Activated gamma-delta T cell treated with anti-CD3 and anti-CD28 coated beads, Interleukin-2, amount 50 U/mL, for 16 hours (primary cell): ENCODE measurements at regions not wholly inside any gene's neighbourhood (a gene's known extent, or its start where the extent isn't known, plus 50 kb on each side); places are given as distances from the start of the nearest gene placed in this dataset.

Experiments used
- DNase-seq: peaks from one replicate; pipeline ENCODE4 v3.0.0-alpha.2; 2020; ENCODE audit warnings: low read depth

DNA sequence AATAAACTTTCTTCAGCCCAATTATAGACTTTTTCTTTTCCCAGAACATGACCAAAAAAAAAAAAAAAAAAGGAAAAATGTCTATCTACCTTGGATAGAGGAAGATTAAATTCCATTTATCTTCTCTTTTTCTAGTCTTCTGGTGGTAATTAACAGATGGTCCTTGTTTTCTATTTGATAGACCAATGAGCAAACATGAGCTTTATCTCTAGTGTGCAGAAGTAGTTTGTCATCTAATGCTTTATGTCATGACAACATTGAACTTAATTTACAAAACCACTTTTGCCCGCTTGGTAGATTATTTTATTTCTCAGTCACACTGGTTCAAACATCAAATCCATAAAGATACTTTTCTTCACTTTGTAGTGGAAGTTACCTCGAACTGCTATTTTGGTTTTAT lies 69.5 kb upstream of the ELL2 start:
- DNase-seq: no peak

DNA sequence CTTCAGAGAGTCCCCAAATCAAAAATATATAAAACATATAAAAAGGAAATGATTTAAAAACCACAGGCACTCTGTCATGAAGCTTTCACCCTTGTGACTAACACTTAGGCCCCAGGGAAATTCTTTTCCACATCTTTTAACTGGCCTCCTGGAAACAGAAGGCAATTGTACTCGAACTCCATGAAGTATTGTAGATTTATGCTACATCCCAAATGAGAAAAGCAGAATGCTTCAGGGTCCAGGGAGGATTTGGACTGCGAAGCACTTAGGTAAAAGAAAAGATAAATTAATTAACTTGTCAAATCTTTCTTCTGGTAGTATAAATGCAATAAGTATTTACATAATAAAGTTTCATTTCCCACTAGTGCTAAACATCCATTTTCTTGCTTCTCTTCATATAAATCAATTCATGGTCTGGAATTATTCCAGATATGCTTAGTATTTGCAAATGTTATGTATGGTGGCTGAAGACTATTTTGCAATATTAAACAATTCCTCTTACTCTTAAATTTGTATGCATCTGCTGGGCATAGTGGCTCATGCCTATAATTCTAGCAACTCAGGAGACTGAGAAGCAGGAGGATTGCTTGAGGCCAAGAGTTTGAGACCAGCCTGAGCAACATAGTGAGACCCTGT lies 64.9 kb upstream of the ELL2 start:
- no peak for DNase-seq

DNA sequence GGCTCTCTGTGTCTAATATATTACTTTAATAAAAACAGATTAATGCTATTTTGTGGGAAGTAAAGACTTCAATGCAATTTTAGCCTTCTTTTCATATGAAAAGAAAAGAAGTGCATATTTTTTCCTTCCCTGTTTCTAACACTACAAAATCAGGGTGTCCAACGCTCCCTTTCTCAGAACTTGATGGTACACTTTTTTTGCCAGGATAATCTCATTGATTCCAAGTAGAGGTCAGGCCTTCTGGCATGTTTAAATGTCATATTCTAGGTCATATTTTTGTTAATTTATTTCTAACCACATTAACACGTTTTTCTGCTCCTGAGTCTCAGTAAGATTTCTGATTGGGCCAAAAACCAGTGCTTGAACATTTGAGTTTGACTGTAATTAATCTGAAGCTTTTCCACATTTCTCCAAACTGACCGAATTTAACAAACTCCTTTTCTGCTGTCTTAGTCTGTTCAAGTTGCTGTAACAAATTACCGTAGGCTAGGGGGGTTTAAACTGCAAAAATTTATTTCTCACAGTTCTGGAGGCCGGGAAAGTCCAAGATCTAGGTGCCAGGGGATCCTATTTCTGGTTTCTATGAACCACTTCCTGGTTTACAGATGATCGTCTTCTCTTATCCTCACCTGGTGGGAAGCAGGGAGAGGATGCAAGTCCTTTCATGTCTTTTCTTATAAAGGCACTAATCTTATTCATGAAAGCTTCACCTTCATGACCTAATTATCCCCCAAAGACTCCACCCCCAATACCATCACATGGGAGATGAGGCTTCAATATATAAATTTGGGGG lies 63.2 kb upstream of the ELL2 start:
- DNase-seq: no peak

DNA sequence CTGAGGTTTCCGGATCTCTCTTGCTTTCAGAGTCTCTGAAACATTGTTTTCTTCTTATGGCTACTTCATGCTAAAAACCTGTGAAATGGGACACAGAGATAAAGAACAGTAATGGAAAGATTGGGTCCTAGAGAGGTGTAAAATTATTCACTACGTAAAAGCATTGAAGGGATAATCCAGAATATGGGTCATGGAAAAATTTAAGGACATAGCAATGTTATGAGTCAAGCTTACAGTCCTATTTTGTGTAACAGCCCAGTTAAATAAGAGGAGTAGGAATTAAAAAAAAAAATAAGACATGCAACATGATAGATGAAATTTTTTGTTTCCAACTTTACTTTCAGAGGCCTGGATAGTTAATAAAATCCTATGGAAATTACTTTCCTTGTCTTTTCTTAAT lies 61.9 kb upstream of the ELL2 start:
- no peak for DNase-seq

DNA sequence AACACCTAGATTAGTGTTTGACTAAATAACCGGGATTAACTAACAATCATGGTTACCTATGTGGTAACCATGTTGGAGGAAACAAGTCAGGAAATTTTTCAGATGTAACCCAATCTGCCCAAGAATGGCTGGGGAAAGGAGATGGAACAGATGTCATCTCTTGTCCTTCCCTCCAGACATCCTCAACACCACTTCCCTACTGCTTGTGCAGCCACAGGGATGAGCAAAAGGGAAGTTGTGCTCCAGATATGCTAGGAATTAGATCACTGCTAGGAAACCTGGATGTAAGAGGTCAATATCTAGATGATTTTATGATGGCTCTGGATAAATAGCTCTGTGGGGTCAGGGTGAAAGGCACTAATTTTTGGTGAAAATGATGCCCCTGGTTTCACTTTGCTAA lies 61.3 kb upstream of the ELL2 start:
- DNase-seq: no peak

DNA sequence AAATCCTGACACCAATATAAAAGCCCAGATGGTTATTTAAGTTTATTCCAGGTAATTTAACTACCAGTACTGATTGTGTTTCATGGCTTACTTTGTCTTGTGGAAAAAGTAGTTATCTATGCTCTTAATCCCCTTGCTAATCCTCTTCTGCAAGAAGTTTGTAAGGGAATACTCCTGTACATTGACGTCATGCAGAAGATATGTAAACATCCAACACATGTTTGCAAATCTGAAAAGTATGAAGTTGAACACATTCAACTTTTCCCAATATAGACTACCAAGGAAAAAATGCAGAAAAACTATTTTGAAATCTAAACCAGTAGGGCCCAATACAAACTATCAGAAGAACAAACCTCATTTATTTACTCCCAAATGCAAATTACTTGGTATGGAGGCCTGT lies 56.3 kb upstream of the ELL2 start:
- no peak for DNase-seq

DNA sequence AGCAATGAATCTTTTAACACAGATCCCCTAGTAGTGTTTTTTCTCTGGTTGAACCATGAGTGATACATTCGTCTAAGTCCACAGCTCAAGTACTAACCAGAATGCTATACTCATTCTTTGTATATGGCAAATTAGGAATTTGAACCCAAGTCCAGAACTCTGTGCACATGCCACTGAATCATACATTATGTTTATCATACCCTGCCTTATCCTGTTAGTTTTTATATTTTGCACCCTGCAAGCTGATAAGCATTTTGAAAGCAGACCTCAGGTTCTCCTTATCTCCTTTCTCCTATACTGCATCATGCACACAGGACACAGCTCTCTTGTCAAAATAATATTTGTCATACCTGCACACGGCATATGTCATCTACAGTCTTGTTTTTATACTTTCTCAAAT lies 54.6 kb upstream of the ELL2 start:
- no peak for DNase-seq

DNA sequence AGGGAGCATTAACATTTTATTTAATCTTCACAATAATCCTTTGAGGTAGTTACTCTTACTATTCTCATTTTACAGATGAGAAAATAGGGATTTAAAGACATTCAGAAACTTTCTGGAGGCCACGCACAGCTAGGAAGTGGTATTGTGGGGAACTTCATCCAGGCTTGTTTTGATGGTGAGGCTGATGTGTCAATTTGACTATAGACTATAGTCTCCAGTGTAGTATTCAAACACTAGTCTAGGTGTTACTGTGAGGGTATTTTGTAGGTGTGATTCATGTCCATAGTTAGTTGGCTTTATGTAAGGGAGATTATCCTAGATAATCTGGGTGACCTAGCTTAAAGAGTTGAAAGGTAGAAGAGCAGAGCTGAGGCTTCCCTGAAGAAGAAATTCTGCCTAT lies 54.1 kb upstream of the ELL2 start:
- DNase-seq: no peak

DNA sequence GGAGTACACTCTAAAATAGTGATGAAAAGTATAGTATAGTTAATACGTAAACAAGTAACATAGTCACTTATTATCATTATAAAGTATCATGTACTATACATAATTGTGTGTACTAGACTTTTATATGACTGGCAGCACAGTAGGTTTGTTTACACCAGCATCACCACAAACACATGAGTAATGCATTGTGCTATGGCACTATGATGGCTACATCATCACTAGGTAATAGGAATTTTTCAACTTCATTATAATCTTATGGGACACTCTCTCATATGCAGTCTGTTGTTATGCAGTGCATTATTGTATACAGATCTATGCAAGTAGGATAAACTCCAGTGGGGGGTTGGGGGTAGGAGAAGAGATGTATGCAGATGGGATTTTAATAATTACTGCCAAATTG lies 52.7 kb upstream of the ELL2 start:
- no peak for DNase-seq

DNA sequence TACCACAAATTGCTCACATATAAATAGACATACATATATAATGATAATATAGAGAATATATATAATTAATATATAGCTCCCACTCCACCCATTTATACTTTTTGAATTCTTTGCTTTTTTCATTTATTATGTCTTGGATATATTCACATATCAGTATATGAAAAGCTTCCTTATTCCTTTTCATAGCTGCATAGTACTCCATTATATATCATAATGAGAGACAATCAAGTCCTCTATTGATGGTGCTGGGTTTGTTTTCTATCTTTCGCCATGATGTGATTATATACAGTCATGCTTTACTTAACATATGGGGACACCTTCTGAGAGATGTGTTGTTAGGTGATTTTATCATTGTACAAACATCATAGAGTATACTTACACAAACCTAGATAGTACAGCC lies 51.6 kb upstream of the ELL2 start:
- no peak for DNase-seq

DNA sequence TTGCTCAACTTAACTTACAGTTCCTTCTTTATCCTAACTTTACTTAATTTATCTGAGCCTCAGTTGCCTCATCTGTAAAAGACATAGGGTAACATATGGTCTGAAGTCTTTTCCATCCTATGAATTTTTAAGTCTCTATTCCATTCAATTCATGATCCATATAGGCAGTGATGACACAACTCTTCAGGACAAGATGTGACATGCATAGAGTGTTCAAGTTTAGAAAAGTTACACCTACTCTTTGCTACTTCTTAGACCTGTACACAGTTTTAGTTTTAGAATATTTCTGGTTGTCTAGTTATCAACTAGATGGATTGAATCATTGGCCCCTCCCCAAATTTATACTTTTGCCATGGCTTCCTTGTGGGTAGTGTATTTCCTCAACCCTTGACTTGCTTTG lies 50.7 kb upstream of the ELL2 start:
- DNase-seq: no peak
